GM23248 (cell line): ENCODE measurements at regions not wholly inside any gene's neighbourhood (a gene's known extent, or its start where the extent isn't known, plus 50 kb on each side); places are given as distances from the start of the nearest gene placed in this dataset.

Source experiments
- EZH2 ChIP-seq: fragments of 200-600 bp; sonication (generic); IDR thresholded peaks from 2 replicates; pipeline ENCODE4 v1.6.1; 2018; ENCODE audit warnings: antibody characterized with exemption, mild to moderate bottlenecking; ENCODE audit not compliant: insufficient read depth, poor library complexity, severe bottlenecking
- EZH2phosphoT487 ChIP-seq: fragments of 200-600 bp; sonication (generic); IDR thresholded peaks from 2 replicates; pipeline ENCODE4 v1.6.1; 2018; ENCODE audit warnings: antibody characterized with exemption, moderate library complexity, mild to moderate bottlenecking, low read depth; ENCODE audit not compliant: insufficient read depth

DNA sequence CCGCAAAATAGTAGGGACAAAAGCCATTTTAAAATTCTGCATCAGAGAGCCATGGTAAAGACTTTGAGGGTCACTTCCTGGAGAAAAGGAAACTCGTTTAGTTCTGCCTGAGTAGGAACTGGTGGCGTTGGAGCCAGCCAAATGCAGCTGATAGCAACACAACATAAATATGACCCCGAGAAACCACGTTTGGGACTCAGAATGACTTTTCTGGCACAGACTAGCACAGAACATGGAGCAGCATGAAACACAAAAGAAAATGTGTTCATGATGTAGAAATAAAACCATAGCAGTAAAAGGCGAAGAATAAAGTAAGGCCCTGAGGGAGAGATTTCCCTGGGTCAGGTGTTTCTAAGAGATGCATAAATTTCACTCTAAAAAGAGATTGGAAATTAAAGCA lies 149.2 kb upstream of the KLHL29 start:
- TF ChIP-seq EZH2 (no peak), EZH2phosphoT487 (no peak)
